PC-9 (cell line): ENCODE measurements at regions not wholly inside any gene's neighbourhood (a gene's known extent, or its start where the extent isn't known, plus 50 kb on each side); places are given as distances from the start of the nearest gene placed in this dataset.

ENCODE experiments used
- CTCF ChIP-seq: fragments of 200-600 bp; sonication (generic); conservative IDR thresholded peaks from 2 replicates; pipeline ENCODE4 v1.6.1; 2017; ENCODE audit warnings: mixed run types, antibody characterized with exemption, mild to moderate bottlenecking, moderate library complexity
- EZH2 ChIP-seq: fragments of 200-600 bp; sonication (generic); IDR thresholded peaks from 2 replicates; pipeline ENCODE4 v1.8.0; 2017; ENCODE audit warnings: antibody characterized with exemption, low read depth

GRCh38 chr4:3637326-3638016, 105.2 kb upstream of the LRPAP1 start:
- no peak for TF ChIP-seq CTCF
- TF ChIP-seq EZH2, result no peak
